GM23338 (cell line): ENCODE measurements at regions not wholly inside any gene's neighbourhood (a gene's known extent, or its start where the extent isn't known, plus 50 kb on each side); places are given as distances from the start of the nearest gene placed in this dataset.

Source experiments
- ATAC-seq: fragments of 200-7000 bp; cut with Tn5 transposase; 3 replicates; pipeline ENCODE4 v1.9.1; 2020
- DNase-seq: peaks from one replicate; pipeline ENCODE4 v3.0.0-alpha.2; 2015; ENCODE audit warnings: low spot score
- H2AFZ ChIP-seq: fragments of 200-600 bp; sonication (generic); 2 replicates; pipeline ENCODE4 v1.8.0; 2016; ENCODE audit warnings: antibody characterized with exemption, mild to moderate bottlenecking, moderate library complexity
- H3F3A ChIP-seq: fragments of 200-600 bp; sonication (generic); replicated peaks from 2 replicates; pipeline ENCODE4 v1.8.0; 2017; ENCODE audit warnings: antibody characterized with exemption, mixed run types, low read depth
- H3K27ac ChIP-seq: fragments of 200-600 bp; sonication (generic); 2 replicates; pipeline ENCODE4 v1.6.1; 2016; ENCODE audit warnings: low read depth
- H3K27me3 ChIP-seq: fragments of 200-600 bp; sonication (generic); 2 replicates; pipeline ENCODE4 v1.8.0; 2016; ENCODE audit warnings: mild to moderate bottlenecking, mixed run types, moderate library complexity; ENCODE audit not compliant: insufficient read depth
- H3K36me3 ChIP-seq: fragments of 200-600 bp; sonication (generic); 2 replicates; pipeline ENCODE4 v1.8.0; 2016; ENCODE audit warnings: mild to moderate bottlenecking; ENCODE audit not compliant: insufficient read depth
- H3K4me1 ChIP-seq: fragments of 200-600 bp; sonication (generic); 2 replicates; pipeline ENCODE4 v1.8.0; 2016; ENCODE audit warnings: mild to moderate bottlenecking, moderate library complexity; ENCODE audit not compliant: insufficient read depth
- H3K4me2 ChIP-seq: fragments of 200-600 bp; sonication (generic); 2 replicates; pipeline ENCODE4 v1.7.1; 2017; ENCODE audit warnings: mixed run types
- H3K4me3 ChIP-seq: fragments of 200-600 bp; sonication (generic); 2 replicates; pipeline ENCODE4 v1.6.1; 2016; ENCODE audit warnings: mixed run types
- H3K79me2 ChIP-seq: fragments of 200-600 bp; sonication (generic); replicated peaks from 2 replicates; pipeline ENCODE4 v1.8.0; 2017; ENCODE audit warnings: mild to moderate bottlenecking; ENCODE audit not compliant: insufficient read depth
- H3K9me2 ChIP-seq: fragments of 200-600 bp; sonication (generic); 2 replicates; pipeline ENCODE4 v1.8.0; 2017; ENCODE audit not compliant: insufficient read depth
- H4K20me1 ChIP-seq: fragments of 200-600 bp; sonication (generic); replicated peaks from 2 replicates; pipeline ENCODE4 v1.8.0; 2017; ENCODE audit warnings: mild to moderate bottlenecking; ENCODE audit not compliant: insufficient read depth
- H3K27ac Mint-ChIP-seq: 2 replicates; pipeline ENCODE4 v1.8.0; 2020; ENCODE audit warnings: inconsistent platforms, mild to moderate bottlenecking, moderate library complexity, mixed read lengths
- H3K27me3 Mint-ChIP-seq: 3 replicates; pipeline ENCODE4 v1.8.0; 2022; ENCODE audit warnings: low read depth, mild to moderate bottlenecking, moderate library complexity, mixed read lengths, inconsistent platforms; ENCODE audit not compliant: insufficient read depth, poor library complexity
- H3K36me3 Mint-ChIP-seq: 3 replicates; pipeline ENCODE4 v1.8.0; 2021; ENCODE audit warnings: low read depth, mild to moderate bottlenecking, inconsistent platforms, moderate library complexity, mixed read lengths
- H3K4me1 Mint-ChIP-seq: 3 replicates; pipeline ENCODE4 v1.8.0; 2020; ENCODE audit warnings: mild to moderate bottlenecking, inconsistent platforms, mixed read lengths
- H3K4me3 Mint-ChIP-seq: 3 replicates; pipeline ENCODE4 v1.8.0; 2021; ENCODE audit warnings: moderate library complexity, mild to moderate bottlenecking, inconsistent platforms, mixed read lengths
- H3K9me3 Mint-ChIP-seq: 3 replicates; pipeline ENCODE4 v1.8.0; 2020; ENCODE audit warnings: moderate library complexity, mild to moderate bottlenecking, inconsistent platforms, mixed read lengths
- CREB1 ChIP-seq: fragments of 250-450 bp; sonication (Bioruptor Pico); IDR thresholded peaks from 2 replicates; pipeline ENCODE4 v1.5.0; 2020; ENCODE audit warnings: low read depth, mild to moderate bottlenecking, moderate library complexity
- CTCF ChIP-seq, 2 experiments: fragments of 200-600 bp in 1 of 2; sonication (generic) in 1 of 2; conservative IDR thresholded peaks; 2 replicates each; pipeline versions ENCODE4 v1.5.1 to v1.6.1; 2016 to 2017; ENCODE audit warnings: antibody characterized with exemption in 2 of 2, low read depth in 2 of 2, mild to moderate bottlenecking in 2 of 2, moderate library complexity in 1 of 2
- ETS1 ChIP-seq: IDR thresholded peaks from 2 replicates; pipeline ENCODE4 v1.6.1; 2016; ENCODE audit warnings: antibody characterized with exemption
- EZH2 ChIP-seq: fragments of 200-600 bp; sonication (generic); IDR thresholded peaks from one replicate; pipeline ENCODE4 v1.8.0; 2017; ENCODE audit warnings: antibody characterized with exemption, mild to moderate bottlenecking, low read depth; ENCODE audit not compliant: unreplicated experiment
- JUNB ChIP-seq: IDR thresholded peaks from one replicate; pipeline ENCODE4 v1.6.1; 2016; ENCODE audit warnings: antibody characterized with exemption; ENCODE audit not compliant: unreplicated experiment
- REST ChIP-seq: IDR thresholded peaks from one replicate; pipeline ENCODE4 v1.6.1; 2018; ENCODE audit warnings: antibody characterized with exemption; ENCODE audit not compliant: unreplicated experiment
- STAT1 ChIP-seq: IDR thresholded peaks from one replicate; pipeline ENCODE4 v1.6.1; 2016; ENCODE audit warnings: antibody characterized with exemption; ENCODE audit not compliant: unreplicated experiment
- ZNF114 ChIP-seq: fragments of 250-450 bp; sonication (Bioruptor Pico); IDR thresholded peaks from 2 replicates; pipeline ENCODE4 v1.5.0; 2020; ENCODE audit warnings: mild to moderate bottlenecking, moderate library complexity
- ZNF331 ChIP-seq: fragments of 250-450 bp; sonication (Bioruptor Pico); IDR thresholded peaks from 2 replicates; pipeline ENCODE4 v1.5.0; 2020; ENCODE audit warnings: low read depth, mild to moderate bottlenecking, moderate library complexity

- no peak overlapping the region for H3K27ac Mint-ChIP-seq
- no peak for ATAC-seq
- TF ChIP-seq CREB1 (no peak), REST (no peak), STAT1 (no peak), ZNF114 (CRISPR knock-in tag) (no peak), ZNF331 (CRISPR knock-in tag) (no peak), JUNB (no peak), ETS1 (no peak), EZH2 (no peak)
Observed at GRCh38 chr6:164469276-164469949, 840.0 kb downstream of the C6orf118 start.

GRCh38 chr6:164455835-164456234 lies 853.6 kb downstream of the C6orf118 start:
- DNase-seq (peak; percentile 50), ATAC-seq (peak; percentile 80)
- Histone ChIP-seq H3K36me3 (no peaks in the 10 kb centered on the region), H3K27ac (no peak overlapping the region), H3K9me2 (no peaks in the 10 kb centered on the region), H2AFZ (no peak overlapping the region), H3K79me2 (no peaks in the 10 kb centered on the region), H4K20me1 (no peaks in the 10 kb centered on the region), H3K4me2 (no peak overlapping the region), H3K27me3 (no peaks in the 10 kb centered on the region), H3K4me3 (no peak overlapping the region), H3K4me1 (no peaks in the 10 kb centered on the region), H3F3A (no peaks in the 10 kb centered on the region)
- TF ChIP-seq ZNF331 (CRISPR knock-in tag) (no peak), CTCF (conservative IDR thresholded peaks at IDR 0.05; ENCODE audit: low read depth in 2 of 2) (peak; percentile 30 to 42)
- H3K27me3 Mint-ChIP-seq: no peaks in the 10 kb centered on the region
- H3K27ac Mint-ChIP-seq: no peak overlapping the region
- no peaks in the 10 kb centered on the region for H3K9me3 Mint-ChIP-seq
- H3K4me3 Mint-ChIP-seq: no peak overlapping the region
- H3K4me1 Mint-ChIP-seq: peaks cover 4% of the 10 kb centered on the region; the same call in 2 of the 3 replicates
- no peaks in the 10 kb centered on the region; the same call in 2 of the 3 replicates for H3K36me3 Mint-ChIP-seq

More at GRCh38 chr6:164469276-164469949, 840.0 kb downstream of the C6orf118 start:
- H3K4me1 ChIP-seq: peaks cover 4% of the 10 kb centered on the region; the same call in 1 of the 2 replicates
- H3K36me3 Mint-ChIP-seq: peaks cover 8% of the 10 kb centered on the region; the same call in 2 of the 3 replicates
- no peaks in the 10 kb centered on the region for H4K20me1 ChIP-seq
- H3K4me2 ChIP-seq: no peak overlapping the region
- H3K9me2 ChIP-seq: 0 out of 2 replicates have a peak, but pooled peaks cover 5% of the 10 kb centered on the region
- H3K9me3 Mint-ChIP-seq: peaks cover 6% of the 10 kb centered on the region; the same call in 2 of the 3 replicates
- no peaks in the 10 kb centered on the region for H3K79me2 ChIP-seq
- H3K27me3 ChIP-seq: no peaks in the 10 kb centered on the region
- H2AFZ ChIP-seq: peak overlapping the region; percentile 1; the same call in 1 of the 2 replicates
- H3K4me3 Mint-ChIP-seq: no peak overlapping the region
- H3F3A ChIP-seq: no peaks in the 10 kb centered on the region
- peaks cover 2% of the 10 kb centered on the region for H3K27me3 Mint-ChIP-seq
- H3K27ac ChIP-seq: no peak overlapping the region
- DNase-seq: no peak
- H3K4me3 ChIP-seq: no peak overlapping the region
- H3K4me1 Mint-ChIP-seq: peaks cover 4% of the 10 kb centered on the region; the same call in 2 of the 3 replicates
- H3K36me3 ChIP-seq: no peaks in the 10 kb centered on the region
